Mucosa of rectum (tissue), 2 donors: ENCODE measurements at regions not wholly inside any gene's neighbourhood (a gene's known extent, or its start where the extent isn't known, plus 50 kb on each side); places are given as distances from the start of the nearest gene placed in this dataset.

Experiments used
- H3K27ac ChIP-seq, 2 donors: one replicate each; pipeline ENCODE4 v1.7.0; 2013; ENCODE audit warnings: inconsistent platforms in 2 of 2, low read depth in 2 of 2, low read length in 2 of 2
- H3K27me3 ChIP-seq, 2 donors: one replicate each; pipeline ENCODE4 v1.7.0; 2013; ENCODE audit warnings: low read length in 2 of 2; ENCODE audit not compliant: control insufficient read depth in 2 of 2, insufficient read depth in 2 of 2
- H3K36me3 ChIP-seq, 2 donors: one replicate each; pipeline ENCODE4 v1.7.0; 2013; ENCODE audit warnings: low read length in 2 of 2; ENCODE audit not compliant: control insufficient read depth in 2 of 2, insufficient read depth in 2 of 2
- H3K4me1 ChIP-seq, 2 donors: one replicate each; pipeline ENCODE4 v1.7.0; 2013; ENCODE audit warnings: low read length in 2 of 2, mild to moderate bottlenecking in 1 of 2; ENCODE audit not compliant: control insufficient read depth in 2 of 2, insufficient read depth in 2 of 2
- H3K4me3 ChIP-seq, 2 donors: one replicate each; pipeline ENCODE4 v1.7.0; 2013; ENCODE audit warnings: low read length in 2 of 2
- H3K9ac ChIP-seq, 2 donors: one replicate each; pipeline ENCODE4 v1.7.0; 2013; ENCODE audit warnings: low read length in 2 of 2, low read depth in 1 of 2, mild to moderate bottlenecking in 1 of 2
- H3K9me3 ChIP-seq, 2 donors: one replicate each; pipeline ENCODE4 v1.7.0; 2013; ENCODE audit warnings: low read length in 2 of 2; ENCODE audit not compliant: control insufficient read depth in 2 of 2
- donor health status: healthy.
- donor health status: Normal muscosa, but diverticular disease.

DNA sequence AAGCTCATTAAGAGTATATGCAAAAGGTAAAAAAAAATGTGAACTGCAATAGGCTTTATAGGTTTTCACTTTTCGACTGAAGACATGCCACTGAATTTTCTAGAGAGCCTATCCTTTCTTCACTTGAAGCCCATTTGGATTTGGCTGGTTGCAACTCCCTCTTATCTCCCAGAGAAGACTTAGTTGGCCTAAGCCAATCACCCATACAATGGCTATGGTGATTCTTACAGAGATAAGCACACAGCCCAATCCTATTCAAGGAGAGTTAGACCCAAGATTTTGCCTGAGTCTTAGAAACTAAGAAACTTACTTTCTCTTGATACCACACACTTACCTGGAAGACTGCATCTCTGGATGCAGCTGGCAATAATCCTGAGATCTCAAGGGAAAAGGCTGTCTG, 167.3 kb upstream of the PTCHD4 start:
- H3K27me3 ChIP-seq: no peaks in the 10 kb centered on the region
- H3K27ac ChIP-seq: no peak overlapping the region
- H3K9me3 ChIP-seq: no peaks in the 10 kb centered on the region
- H3K9ac ChIP-seq: no peak overlapping the region
- no peaks in the 10 kb centered on the region for H3K36me3 ChIP-seq
- H3K4me3 ChIP-seq: no peak overlapping the region
- no peaks in the 10 kb centered on the region for H3K4me1 ChIP-seq

DNA sequence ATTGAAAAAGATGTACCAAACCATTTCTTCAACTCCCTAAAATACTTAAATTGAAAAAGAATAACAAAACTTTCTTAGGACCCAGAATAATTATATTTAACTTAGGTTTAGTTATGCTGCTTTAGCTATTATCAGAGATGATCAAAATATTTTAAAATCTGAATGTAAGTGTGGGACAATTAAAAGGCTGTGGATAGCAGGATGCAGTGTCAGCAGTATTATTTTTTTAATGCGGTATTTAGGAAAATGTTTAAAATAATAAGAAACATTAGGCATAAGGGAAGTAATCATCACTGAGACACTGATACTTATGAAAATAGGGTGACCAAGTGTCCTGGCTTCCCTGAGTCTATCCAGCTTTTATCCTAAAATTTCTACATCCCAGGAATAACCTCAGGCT, 161.5 kb upstream of the PTCHD4 start:
- Histone ChIP-seq H3K27me3 (no peaks in the 10 kb centered on the region), H3K9me3 (no peaks in the 10 kb centered on the region), H3K27ac (no peak overlapping the region), H3K9ac (no peak overlapping the region), H3K36me3 (no peaks in the 10 kb centered on the region), H3K4me1 (no peaks in the 10 kb centered on the region), H3K4me3 (no peak overlapping the region)

DNA sequence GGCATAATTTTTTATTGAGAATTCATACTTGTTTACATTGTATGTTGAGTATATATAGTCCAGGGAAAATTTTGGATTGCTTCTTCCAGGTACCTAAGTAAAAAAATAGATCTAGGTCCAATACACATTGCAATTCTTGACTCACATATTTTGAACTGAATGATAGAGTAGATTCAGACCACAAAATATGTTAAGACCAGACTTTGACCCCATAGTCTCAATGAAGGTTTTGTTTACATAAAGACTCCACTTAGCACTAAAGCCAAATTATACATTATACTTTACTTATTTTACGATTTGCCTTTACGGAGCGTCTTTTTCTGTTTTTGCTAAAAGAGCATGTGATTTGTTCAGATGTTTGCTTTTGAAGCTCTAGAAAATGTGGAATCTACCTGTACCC, 144.1 kb upstream of the PTCHD4 start:
- no peaks in the 10 kb centered on the region for H3K27me3 ChIP-seq
- no peak overlapping the region for H3K4me3 ChIP-seq
- H3K4me1 ChIP-seq: no peaks in the 10 kb centered on the region
- no peaks in the 10 kb centered on the region for H3K9me3 ChIP-seq
- H3K27ac ChIP-seq: no peak overlapping the region
- no peak overlapping the region for H3K9ac ChIP-seq
- no peaks in the 10 kb centered on the region for H3K36me3 ChIP-seq

DNA sequence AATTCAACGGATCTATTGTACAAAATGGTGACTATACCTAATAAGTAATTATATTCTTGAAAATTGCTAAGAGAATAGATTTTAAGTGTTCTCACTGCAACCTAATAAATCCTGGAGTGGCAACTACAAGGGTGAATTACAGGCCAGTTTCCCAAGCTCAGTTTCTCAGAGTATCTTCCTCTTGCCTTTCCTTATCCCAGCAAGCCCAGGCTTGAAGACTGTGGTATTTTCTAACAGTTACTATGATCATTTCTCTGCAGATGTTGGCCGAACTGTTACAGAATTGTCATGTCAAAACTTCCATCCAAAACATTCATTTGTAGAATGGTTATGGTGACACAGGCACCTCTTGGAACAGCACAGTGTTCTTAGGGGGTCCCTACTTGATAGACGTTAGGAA, 138.1 kb upstream of the PTCHD4 start:
- H3K36me3 ChIP-seq: no peaks in the 10 kb centered on the region
- no peaks in the 10 kb centered on the region for H3K27me3 ChIP-seq
- H3K4me1 ChIP-seq: no peaks in the 10 kb centered on the region

DNA sequence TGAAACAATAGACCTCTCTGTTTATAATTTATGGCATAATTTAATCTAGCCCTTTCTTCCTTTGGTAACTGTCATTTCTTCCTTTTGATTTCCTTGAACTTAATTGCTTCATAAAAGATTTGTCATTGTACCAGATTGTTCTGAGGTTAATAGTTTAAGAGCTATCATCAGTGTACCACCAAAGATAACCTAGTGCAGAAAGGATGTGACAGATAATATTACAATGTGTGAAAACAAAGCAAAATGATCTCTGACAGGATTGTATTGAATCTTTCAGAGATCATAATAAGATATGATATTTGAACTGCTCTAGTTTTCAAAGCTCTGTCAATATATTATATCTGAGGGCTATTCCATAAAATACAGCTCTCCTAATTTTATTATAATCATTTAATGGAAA, 132.1 kb upstream of the PTCHD4 start:
- Histone ChIP-seq H3K9me3 (no peaks in the 10 kb centered on the region), H3K27ac (no peak overlapping the region), H3K27me3 (no peaks in the 10 kb centered on the region)

More for the DNA sequence above, 138.1 kb upstream of the PTCHD4 start:
- no peak overlapping the region for H3K4me3 ChIP-seq
- H3K9ac ChIP-seq: no peak overlapping the region
- H3K27ac ChIP-seq: no peak overlapping the region
- H3K9me3 ChIP-seq: no peaks in the 10 kb centered on the region

DNA sequence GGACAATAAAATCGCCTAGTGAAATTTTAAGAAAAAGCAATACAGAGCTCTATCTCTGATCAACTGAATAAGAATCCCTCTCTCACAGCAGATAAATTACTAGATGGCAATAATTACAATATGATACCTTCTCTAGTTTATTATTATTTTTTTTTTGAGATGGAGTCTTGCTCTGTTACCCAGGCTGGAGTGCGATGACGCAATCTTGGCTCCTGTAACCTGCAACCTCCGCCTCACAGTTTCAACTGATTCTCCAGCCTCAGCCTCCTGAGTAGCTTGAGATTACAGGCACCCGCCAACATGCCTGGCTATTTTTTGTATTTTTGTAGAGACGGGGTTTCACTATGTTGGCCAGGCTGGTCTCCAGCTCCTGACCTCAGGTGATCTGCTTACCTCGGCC, 129.3 kb upstream of the PTCHD4 start:
- Histone ChIP-seq H3K27ac (no peak overlapping the region), H3K4me3 (no peak overlapping the region), H3K9me3 (no peaks in the 10 kb centered on the region), H3K9ac (no peak overlapping the region), H3K4me1 (no peaks in the 10 kb centered on the region), H3K36me3 (no peaks in the 10 kb centered on the region), H3K27me3 (no peaks in the 10 kb centered on the region)

More for the DNA sequence above, 132.1 kb upstream of the PTCHD4 start:
- no peak overlapping the region for H3K4me3 ChIP-seq
- no peaks in the 10 kb centered on the region for H3K4me1 ChIP-seq
- H3K9ac ChIP-seq: no peak overlapping the region
- H3K36me3 ChIP-seq: no peaks in the 10 kb centered on the region

DNA sequence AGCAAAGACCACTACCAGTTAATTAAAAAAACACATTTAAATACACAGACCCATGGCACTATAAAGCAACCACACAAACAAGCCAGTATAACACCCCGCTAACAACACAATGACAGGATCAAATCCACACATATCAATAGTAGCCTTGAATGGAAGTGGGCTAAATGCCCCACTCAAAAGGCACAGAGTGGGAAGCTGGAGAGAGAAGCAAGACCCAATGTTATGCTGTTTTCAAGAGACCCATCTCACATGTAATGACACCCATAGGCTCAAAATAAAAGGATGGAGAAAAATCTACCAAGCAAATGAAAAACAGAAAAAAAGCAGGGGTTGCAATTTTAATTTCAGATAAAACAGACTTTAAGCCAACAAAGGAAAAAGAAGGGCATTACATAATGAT, 125.4 kb upstream of the PTCHD4 start:
- Histone ChIP-seq H3K36me3 (no peaks in the 10 kb centered on the region), H3K4me1 (no peaks in the 10 kb centered on the region), H3K27me3 (no peaks in the 10 kb centered on the region)

DNA sequence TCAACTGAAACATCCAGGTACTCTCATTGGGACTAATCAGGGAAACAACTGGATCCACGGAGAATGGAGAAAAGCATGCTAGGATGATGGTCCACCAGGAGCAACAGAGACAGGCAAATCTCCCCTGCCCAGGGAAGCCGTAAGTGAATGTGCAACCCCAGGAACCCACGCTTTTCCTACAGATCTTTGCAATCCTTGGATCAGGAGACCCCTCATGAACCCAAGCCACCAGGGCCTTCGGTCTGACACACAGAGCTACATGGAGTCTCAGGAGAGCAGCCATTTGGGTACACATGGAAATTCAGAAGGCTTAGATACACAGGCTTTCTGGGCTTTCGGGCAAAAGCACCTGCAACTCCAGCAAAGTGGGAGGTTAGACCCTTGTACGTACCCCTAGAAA, 122.1 kb upstream of the PTCHD4 start:
- Histone ChIP-seq H3K9me3 (no peaks in the 10 kb centered on the region), H3K4me1 (no peaks in the 10 kb centered on the region), H3K36me3 (no peaks in the 10 kb centered on the region), H3K4me3 (no peak overlapping the region), H3K27ac (no peak overlapping the region), H3K27me3 (no peaks in the 10 kb centered on the region), H3K9ac (no peak overlapping the region)

More for the DNA sequence above, 125.4 kb upstream of the PTCHD4 start:
- Histone ChIP-seq H3K27ac (no peak overlapping the region), H3K4me3 (no peak overlapping the region), H3K9ac (no peak overlapping the region), H3K9me3 (no peaks in the 10 kb centered on the region)

DNA sequence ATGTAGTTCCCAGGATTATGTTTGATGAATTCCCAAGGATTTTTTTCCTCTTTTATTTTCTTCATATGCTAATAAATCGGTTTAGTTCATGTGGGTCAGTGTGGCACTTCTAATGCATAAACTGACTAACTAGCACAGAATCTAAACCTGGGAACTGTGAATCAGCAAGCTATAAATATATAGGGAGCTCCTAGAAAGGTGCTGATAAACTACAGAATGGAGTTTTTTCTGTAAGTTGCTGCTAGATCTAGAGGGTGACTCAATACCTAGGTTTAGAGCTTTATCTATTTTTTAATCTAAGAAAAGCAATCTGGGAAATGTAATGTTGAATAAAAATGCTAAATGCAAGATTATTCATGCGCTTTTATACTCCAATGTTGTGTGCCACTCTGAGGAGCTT, 118.8 kb upstream of the PTCHD4 start:
- Histone ChIP-seq H3K9ac (no peak overlapping the region), H3K9me3 (no peaks in the 10 kb centered on the region), H3K4me3 (no peak overlapping the region), H3K36me3 (no peaks in the 10 kb centered on the region), H3K27ac (no peak overlapping the region), H3K4me1 (no peaks in the 10 kb centered on the region), H3K27me3 (no peaks in the 10 kb centered on the region)

DNA sequence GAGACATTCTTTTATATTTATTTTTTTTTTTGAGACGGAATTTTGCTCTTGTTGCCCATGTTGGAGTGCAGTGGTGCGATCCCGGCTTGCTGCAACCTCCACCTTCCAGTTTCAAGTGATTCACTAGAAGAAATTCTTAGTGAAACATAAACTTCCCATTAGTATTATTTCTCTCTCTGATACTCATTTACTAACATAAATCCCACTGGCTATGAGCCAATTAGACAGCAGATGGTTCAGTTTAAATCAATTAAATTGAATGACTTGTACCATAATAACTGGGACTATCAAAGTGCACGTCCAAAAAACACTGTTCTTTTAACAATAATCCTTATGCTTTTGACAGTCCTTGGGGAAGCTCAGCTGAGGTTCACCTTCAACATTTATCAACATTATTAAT, 111.2 kb upstream of the PTCHD4 start:
- Histone ChIP-seq H3K9me3 (no peaks in the 10 kb centered on the region), H3K4me1 (no peaks in the 10 kb centered on the region), H3K27ac (no peak overlapping the region), H3K36me3 (no peaks in the 10 kb centered on the region), H3K9ac (no peak overlapping the region), H3K27me3 (no peaks in the 10 kb centered on the region), H3K4me3 (no peak overlapping the region)

DNA sequence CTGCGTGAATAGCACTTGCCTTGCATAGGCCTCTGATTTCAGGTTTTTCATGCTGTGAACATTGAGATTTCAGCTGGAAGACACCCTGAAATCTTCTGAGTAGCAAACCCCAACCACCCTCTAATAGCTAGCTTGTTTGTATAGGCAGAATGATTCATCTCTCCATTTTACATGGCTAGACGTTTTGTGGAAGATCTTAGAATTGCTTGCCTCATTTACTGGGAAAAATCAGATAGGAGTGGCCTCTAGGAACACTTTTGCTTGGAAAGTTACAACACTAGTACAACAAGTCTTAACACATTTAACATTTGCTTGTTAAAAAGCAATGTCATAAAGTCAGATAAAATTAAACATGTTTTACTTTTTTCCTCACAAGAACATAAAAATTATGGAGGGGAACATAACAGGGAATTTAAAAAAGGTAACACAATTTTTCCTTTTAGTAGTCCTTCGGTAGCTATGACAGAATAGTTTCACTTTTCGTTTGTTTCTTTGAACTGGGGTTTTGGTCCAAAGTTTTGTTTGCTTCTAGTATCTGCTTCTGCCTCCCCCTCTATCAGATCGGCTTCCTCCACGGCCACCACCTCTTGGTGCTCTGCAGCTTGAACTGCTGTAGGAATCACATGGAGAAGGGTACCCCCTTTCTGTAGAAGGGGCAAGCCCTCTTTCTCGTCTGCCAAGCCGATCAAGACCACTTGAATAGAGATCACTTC, 102.2 kb upstream of the PTCHD4 start:
- Histone ChIP-seq H3K36me3 (no peaks in the 10 kb centered on the region), H3K9ac (no peak overlapping the region), H3K4me3 (no peak overlapping the region), H3K27me3 (no peaks in the 10 kb centered on the region), H3K9me3 (no peaks in the 10 kb centered on the region), H3K4me1 (no peaks in the 10 kb centered on the region), H3K27ac (no peak overlapping the region)
